A549 (cell line): ENCODE measurements at regions not wholly inside any gene's neighbourhood (a gene's known extent, or its start where the extent isn't known, plus 50 kb on each side); places are given as distances from the start of the nearest gene placed in this dataset.

ENCODE experiments used
- ATAC-seq, 2 experiments: fragments of 200-7000 bp in 1 of 2; fragments of >200 bp in 1 of 2; cut with Nextera tagmentation in 1 of 2; cut with Tn5 transposase in 1 of 2; 3 replicates each; pipeline versions ENCODE4 v1.8.0 to v1.9.1; 2018 to 2020; ENCODE audit warnings: mild to moderate bottlenecking in 1 of 2, moderate library complexity in 1 of 2
- CTCF ChIA-PET: fragments of 300-600 bp; sonication (Branson Sonifier 250); formaldehyde crosslinking; extraction: SDS; loops from one replicate; lab custom pipeline; 2021; ENCODE audit warnings: antibody characterized with exemption, inconsistent platforms; lab: Yijun Ruan, JAX
- POLR2A ChIA-PET: fragments of 350-600 bp; formaldehyde crosslinking; extraction: SDS; loops from one replicate; lab custom pipeline; 2021; ENCODE audit warnings: antibody characterized with exemption, inconsistent platforms; lab: Yijun Ruan, JAX
- DNase-seq, 2 experiments: peaks; one replicate each; pipeline versions ENCODE4 v3.0.0 to v3.0.0-alpha.2; 2011 to 2016; ENCODE audit warnings: low read depth in 1 of 2, low spot score in 1 of 2
- FAIRE-seq: peaks from 2 replicates; lab custom pipeline; 2011; peaks lifted over from hg19 to GRCh38; lab: Jason Lieb, UNC
- H3K27ac ChIP-seq, 2 experiments: fragments of >200 bp; sonication (Bioruptor Twin); formaldehyde crosslinking; 3 replicates each; pipeline ENCODE4 v1.5.1; 2016 to 2017
- H3K4me1 ChIP-seq: fragments of >200 bp; sonication (Bioruptor Twin); formaldehyde crosslinking; 3 replicates; pipeline ENCODE4 v1.6.1; 2016
- H3K4me2 ChIP-seq: fragments of >200 bp; sonication (Bioruptor Twin); formaldehyde crosslinking; 3 replicates; pipeline ENCODE4 v1.6.1; 2016
- H3K4me3 ChIP-seq: fragments of >200 bp; sonication (Bioruptor Twin); formaldehyde crosslinking; 3 replicates; pipeline ENCODE4 v1.5.1; 2016
- H3K9me3 ChIP-seq: fragments of >200 bp; sonication (Bioruptor Twin); formaldehyde crosslinking; 3 replicates; pipeline ENCODE4 v1.6.1; 2016
- ATOH8 ChIP-seq: fragments of 250-450 bp; sonication (Bioruptor Pico); IDR thresholded peaks from 2 replicates; pipeline ENCODE4 v1.5.0; 2020; ENCODE audit warnings: low read depth, mild to moderate bottlenecking, moderate library complexity
- BCL3 ChIP-seq: fragments of >200 bp; sonication (Bioruptor Twin); formaldehyde crosslinking; IDR thresholded peaks from 3 replicates; pipeline ENCODE4 v1.6.1; 2016
- CEBPB ChIP-seq, 2 experiments: fragments of >200 bp in 1 of 2; sonication (Bioruptor Twin) in 1 of 2; formaldehyde crosslinking in 1 of 2; IDR thresholded peaks; 2 replicates each; pipeline ENCODE4 v1.6.1; 2012 to 2016
- CTCF ChIP-seq: fragments of >200 bp; sonication (Bioruptor Twin); formaldehyde crosslinking; IDR thresholded peaks from 3 replicates; pipeline ENCODE4 v1.5.1; 2016
- EHMT2 ChIP-seq: fragments of 200-600 bp; sonication (generic); IDR thresholded peaks from 2 replicates; pipeline ENCODE4 v1.6.1; 2016; ENCODE audit warnings: antibody characterized with exemption, low read depth, mild to moderate bottlenecking, moderate library complexity
- HDAC2 ChIP-seq: fragments of 200-600 bp; sonication (generic); IDR thresholded peaks from 2 replicates; pipeline ENCODE4 v1.6.1; 2016
- HEYL ChIP-seq: fragments of 250-450 bp; sonication (Bioruptor Pico); IDR thresholded peaks from 2 replicates; pipeline ENCODE4 v1.8.0; 2021; ENCODE audit warnings: mild to moderate bottlenecking, moderate library complexity
- HOXB5 ChIP-seq: fragments of 250-450 bp; sonication (Bioruptor Pico); IDR thresholded peaks from 2 replicates; pipeline ENCODE4 v1.5.0; 2020; ENCODE audit warnings: mild to moderate bottlenecking, moderate library complexity
- KDM1A ChIP-seq: fragments of 200-600 bp; sonication (generic); IDR thresholded peaks from 2 replicates; pipeline ENCODE4 v1.6.1; 2016; ENCODE audit warnings: low read depth, mild to moderate bottlenecking
- KDM5A ChIP-seq: fragments of 200-600 bp; sonication (generic); IDR thresholded peaks from 2 replicates; pipeline ENCODE4 v1.6.1; 2016; ENCODE audit warnings: antibody characterized with exemption, mild to moderate bottlenecking
- MAX ChIP-seq: IDR thresholded peaks from 2 replicates; pipeline ENCODE4 v1.6.1; 2012
- MYC ChIP-seq: IDR thresholded peaks from 2 replicates; pipeline ENCODE4 v1.6.1; 2012; ENCODE audit warnings: mild to moderate bottlenecking, inconsistent platforms, low read length, improper control_type of control experiment, borderline replicate concordance
- NFE2L2 ChIP-seq: fragments of 150-350 bp; conservative IDR thresholded peaks from 2 replicates; pipeline ENCODE4 v1.6.1; 2014; ENCODE audit warnings: low read length
- RAD21 ChIP-seq, 2 experiments: fragments of >200 bp in 1 of 2; sonication (Bioruptor Twin) in 1 of 2; formaldehyde crosslinking in 1 of 2; IDR thresholded peaks in 1 of 2; conservative IDR thresholded peaks in 1 of 2; 2 replicates in 1 of 2; 3 replicates in 1 of 2; pipeline ENCODE4 v1.6.1; 2012 to 2018; ENCODE audit warnings: inconsistent platforms in 1 of 2
- RCOR1 ChIP-seq: fragments of 150-350 bp; IDR thresholded peaks from 2 replicates; pipeline ENCODE4 v1.6.1; 2014; ENCODE audit warnings: antibody characterized with exemption, low read length, low read depth
- REST ChIP-seq: fragments of 200-600 bp; sonication (generic); IDR thresholded peaks from 2 replicates; pipeline ENCODE4 v1.6.1; 2016; ENCODE audit warnings: antibody characterized with exemption, mild to moderate bottlenecking, moderate library complexity
- RFX5 ChIP-seq: fragments of 450-650 bp; IDR thresholded peaks from 2 replicates; pipeline ENCODE4 v1.7.1; 2014; ENCODE audit warnings: antibody characterized with exemption, mild to moderate bottlenecking, moderate library complexity
- RNF2 ChIP-seq: fragments of 200-600 bp; sonication (generic); IDR thresholded peaks from 2 replicates; pipeline ENCODE4 v1.6.1; 2016; ENCODE audit warnings: low read depth, mild to moderate bottlenecking, antibody characterized with exemption, moderate library complexity, borderline replicate concordance
- TFCP2L1 ChIP-seq: fragments of 250-450 bp; sonication (Bioruptor Pico); IDR thresholded peaks from 2 replicates; pipeline ENCODE4 v1.5.0; 2021; ENCODE audit warnings: mild to moderate bottlenecking
- TP53 ChIP-seq: fragments of 250-450 bp; sonication (Bioruptor Pico); IDR thresholded peaks from 2 replicates; pipeline ENCODE4 v1.5.0; 2021; ENCODE audit warnings: mild to moderate bottlenecking, moderate library complexity
- ZC3H11A ChIP-seq: fragments of 450-650 bp; IDR thresholded peaks from 2 replicates; pipeline ENCODE4 v1.6.1; 2014; ENCODE audit warnings: antibody characterized with exemption, mild to moderate bottlenecking
- WGBS: methylation state at CpG from one replicate; pipeline ENCODE4 v1.1.6; 2017; ENCODE audit errors: missing lambda C conversion rate; 5-methylcytosine and 5-hydroxymethylcytosine counted together

GRCh38 chr6:164502833-164503232 is 806.6 kb downstream of the C6orf118 start:
- DNase-seq: no peak
- ChIA-PET POLR2A (no interaction called here), CTCF (interaction anchor here (0.6 kb wide), 1 partner anchor 19 kb away, joined by 5 read pairs; no protein-coding TSS in a partner anchor)
- Histone ChIP-seq H3K4me1 (no peaks in the 10 kb centered on the region), H3K4me2 (no peak overlapping the region), H3K9me3 (no peaks in the 10 kb centered on the region), H3K4me3 (no peak overlapping the region), H3K27ac (no peak overlapping the region)
- WGBS: under 1% methylated on average over 6 of the region's 6 CpGs
- no peak for ATAC-seq
- no peak for FAIRE-seq
- no peak for TF ChIP-seq RAD21 (conservative IDR thresholded peaks at IDR 0.05 in 1 of 2, IDR thresholded peaks at IDR 0.05 in 1 of 2)
- no peak for TF ChIP-seq KDM5A
- no peak for TF ChIP-seq HDAC2

- H3K27ac ChIP-seq: no peak overlapping the region
- DNase-seq (no peak), FAIRE-seq (no peak)
- WGBS: 27% methylated on average over 7 of the region's 7 CpGs
- TF ChIP-seq CTCF (no peak), TFCP2L1 (CRISPR knock-in tag) (no peak), CEBPB (IDR thresholded peaks at IDR 0.05) (no peak), REST (no peak), BCL3 (no peak), KDM5A (no peak), MYC (no peak), HOXB5 (CRISPR knock-in tag) (no peak), MAX (no peak), ZC3H11A (no peak), EHMT2 (no peak), HDAC2 (no peak), KDM1A (no peak), RNF2 (no peak), RFX5 (no peak), NFE2L2 (no peak), TP53 (no peak), HEYL (CRISPR knock-in tag) (no peak), RCOR1 (no peak), ATOH8 (CRISPR knock-in tag) (no peak)
- TF ChIP-seq, all 56 proteins: peak for 0
- Histone ChIP-seq H3K9me3 (no peaks in the 10 kb centered on the region), H3K4me2 (no peak overlapping the region), H3K4me3 (no peak overlapping the region), H3K4me1 (no peaks in the 10 kb centered on the region)
- no peak for ATAC-seq
- CTCF ChIA-PET: no interaction called here
- POLR2A ChIA-PET: no interaction called here
These were observed 813.4 kb downstream of the C6orf118 start for GRCh38 chr6:164495882-164496495.
